GM18498 (cell line): ENCODE measurements at regions not wholly inside any gene's neighbourhood (a gene's known extent, or its start where the extent isn't known, plus 50 kb on each side); places are given as distances from the start of the nearest gene placed in this dataset.

Experiments used
- ATAC-seq: cut with Tn5 transposase; IDR thresholded peaks from one replicate; pipeline ENCODE4 v1.9.1; 2021; ENCODE audit warnings: mild to moderate bottlenecking, moderate library complexity; ENCODE audit not compliant: unreplicated experiment

- no peak for ATAC-seq
Measured at GRCh38 chr9:106580546-106580945, 282.4 kb upstream of the ZNF462 start.

GRCh38 chr9:106581973-106582372 lies 281.0 kb upstream of the ZNF462 start:
- ATAC-seq = no peak

GRCh38 chr9:106583751-106584150 lies 279.2 kb upstream of the ZNF462 start:
- ATAC-seq = no peak

- ATAC-seq = no peak
Measured at GRCh38 chr9:106587042-106587441, 275.9 kb upstream of the ZNF462 start.

GRCh38 chr9:106588626-106589025 lies 274.3 kb upstream of the ZNF462 start:
- no peak for ATAC-seq

- ATAC-seq = no peak
Measured at GRCh38 chr9:106590759-106591505, 272.0 kb upstream of the ZNF462 start.

GRCh38 chr9:106593201-106593600 lies 269.8 kb upstream of the ZNF462 start:
- ATAC-seq = no peak

- ATAC-seq = no peak
Measured at GRCh38 chr9:106596984-106597383, 266.0 kb upstream of the ZNF462 start.

GRCh38 chr9:106600955-106601560 lies 261.9 kb upstream of the ZNF462 start:
- ATAC-seq = no peak

GRCh38 chr9:106602344-106602743 lies 260.6 kb upstream of the ZNF462 start:
- ATAC-seq = no peak

- ATAC-seq = no peak
Measured at GRCh38 chr9:106613250-106613737, 249.7 kb upstream of the ZNF462 start.

- ATAC-seq = no peak
Measured at GRCh38 chr9:106615118-106615889, 247.7 kb upstream of the ZNF462 start.

GRCh38 chr9:106616026-106616425 lies 246.9 kb upstream of the ZNF462 start:
- no peak for ATAC-seq

- ATAC-seq = no peak
Measured at GRCh38 chr9:106616851-106617345, 246.1 kb upstream of the ZNF462 start.

GRCh38 chr9:106619211-106619610 lies 243.8 kb upstream of the ZNF462 start:
- no peak for ATAC-seq

GRCh38 chr9:106620081-106620480 lies 242.9 kb upstream of the ZNF462 start:
- no peak for ATAC-seq

- no peak for ATAC-seq
Measured at GRCh38 chr9:106620866-106621265, 242.1 kb upstream of the ZNF462 start.

- no peak for ATAC-seq
Measured at GRCh38 chr9:106621313-106622163, 241.4 kb upstream of the ZNF462 start.

GRCh38 chr9:106622164-106622487 lies 240.8 kb upstream of the ZNF462 start:
- ATAC-seq = no peak

- ATAC-seq = no peak
Measured at GRCh38 chr9:106623558-106623957, 239.4 kb upstream of the ZNF462 start.
